H1 (cell line): ENCODE measurements at regions not wholly inside any gene's neighbourhood (a gene's known extent, or its start where the extent isn't known, plus 50 kb on each side); places are given as distances from the start of the nearest gene placed in this dataset.
A peak's percentile ranks its signal among the peaks of the same experiment; 100 is the strongest.

Experiments used
- CTCF ChIA-PET: fragments of 300-600 bp; sonication (Branson Sonifier 250); formaldehyde crosslinking; loops from one replicate; lab custom pipeline; 2021; ENCODE audit not compliant: partially characterized antibody; lab: Charles Lee
- POLR2A ChIA-PET: fragments of 300-600 bp; sonication (Branson Sonifier 250); formaldehyde crosslinking; loops from one replicate; lab custom pipeline; 2021; ENCODE audit warnings: inconsistent platforms; ENCODE audit not compliant: partially characterized antibody; lab: Charles Lee
- DNase-seq, 2 experiments: peaks; one replicate each; pipeline versions ENCODE4 v3.0.0 to v3.0.0-alpha.2; 2010 to 2022; ENCODE audit warnings: low spot score in 2 of 2, low read depth in 1 of 2, mixed read lengths in 1 of 2
- FAIRE-seq: peaks from 2 replicates; lab custom pipeline; 2011; peaks lifted over from hg19 to GRCh38; lab: Jason Lieb, UNC
- H2AFZ ChIP-seq: 2 replicates; pipeline ENCODE4 v1.8.1; 2012; ENCODE audit warnings: low read length, inconsistent platforms
- H2AK5ac ChIP-seq: 2 replicates; pipeline ENCODE4 v1.6.1; 2013; ENCODE audit warnings: low read depth, low read length
- H2BK120ac ChIP-seq: replicated peaks from 2 replicates; pipeline ENCODE3; 2013; ENCODE audit warnings: low read depth, low read length, inconsistent platforms
- H2BK12ac ChIP-seq: 2 replicates; pipeline ENCODE4 v1.6.1; 2013; ENCODE audit warnings: low read depth, low read length
- H2BK15ac ChIP-seq: 2 replicates; pipeline ENCODE4 v1.6.1; 2013; ENCODE audit warnings: low read length
- H2BK20ac ChIP-seq: 2 replicates; pipeline ENCODE4 v1.6.1; 2013; ENCODE audit warnings: low read length
- H2BK5ac ChIP-seq: 2 replicates; pipeline ENCODE4 v1.6.1; 2013; ENCODE audit warnings: low read depth, low read length
- H3K14ac ChIP-seq: 2 replicates; pipeline ENCODE4 v1.6.1; 2013; ENCODE audit warnings: inconsistent platforms; ENCODE audit not compliant: insufficient read length
- H3K18ac ChIP-seq: 2 replicates; pipeline ENCODE4 v1.6.1; 2013; ENCODE audit warnings: low read length; ENCODE audit errors: extremely low read depth
- H3K23ac ChIP-seq: 2 replicates; pipeline ENCODE4 v1.6.1; 2013; ENCODE audit warnings: inconsistent platforms; ENCODE audit not compliant: insufficient read length
- H3K23me2 ChIP-seq: 2 replicates; pipeline ENCODE4 v1.6.1; 2013; ENCODE audit warnings: low read depth, low read length
- H3K27ac ChIP-seq: 2 replicates; pipeline ENCODE4 v1.6.1; 2011; ENCODE audit warnings: low read depth, low read length, inconsistent platforms
- H3K27me3 ChIP-seq, 4 experiments: replicated peaks in 1 of 4; 1 replicate in 1 of 4; 2 replicates in 3 of 4; pipeline versions ENCODE4 v1.6.1 to v1.8.1; 2011 to 2013; ENCODE audit warnings: low read length in 3 of 4, mild to moderate bottlenecking in 3 of 4, inconsistent platforms in 2 of 4, mixed read lengths in 2 of 4, moderate library complexity in 1 of 4; ENCODE audit not compliant: control insufficient read depth in 3 of 4, insufficient read depth in 3 of 4; ENCODE audit errors: extremely low read depth in 1 of 4
- H3K36me3 ChIP-seq, 4 experiments: 2 replicates each; pipeline versions ENCODE4 v1.6.1 to v1.8.1; 2011 to 2013; ENCODE audit warnings: mild to moderate bottlenecking in 4 of 4, low read length in 3 of 4, moderate library complexity in 2 of 4, control low read depth in 1 of 4, inconsistent platforms in 1 of 4; ENCODE audit not compliant: insufficient read depth in 4 of 4, control insufficient read depth in 2 of 4
- H3K4ac ChIP-seq: replicated peaks from 2 replicates; pipeline ENCODE3; 2013; ENCODE audit warnings: low read length, low read depth, mixed read lengths, inconsistent platforms; ENCODE audit not compliant: insufficient read length
- H3K4me1 ChIP-seq, 4 experiments: replicated peaks in 1 of 4; 1 replicate in 1 of 4; 2 replicates in 3 of 4; pipeline versions ENCODE4 v1.6.1 to v1.8.1; 2011 to 2013; ENCODE audit warnings: low read length in 3 of 4, inconsistent platforms in 2 of 4, mixed read lengths in 1 of 4; ENCODE audit not compliant: insufficient read depth in 4 of 4, control insufficient read depth in 3 of 4
- H3K4me2 ChIP-seq, 2 experiments: 2 replicates each; pipeline versions ENCODE4 v1.6.1 to v1.8.1; 2011 to 2013; ENCODE audit warnings: low read depth in 2 of 2, low read length in 2 of 2, control low read depth in 1 of 2, inconsistent platforms in 1 of 2, mild to moderate bottlenecking in 1 of 2; ENCODE audit not compliant: insufficient read depth in 1 of 2
- H3K4me3 ChIP-seq, 4 experiments: fragments of 200-600, 300-600 bp in 1 of 4; sonication (generic), shearing (Covaris generic), sonication (Bioruptor Twin) in 1 of 4; 2 replicates each; pipeline versions ENCODE4 v1.5.1 to v1.8.1; 2011 to 2016; ENCODE audit warnings: low read length in 4 of 4, low read depth in 3 of 4, control low read depth in 2 of 4, inconsistent platforms in 2 of 4, mild to moderate bottlenecking in 2 of 4, mixed read lengths in 1 of 4, moderate library complexity in 1 of 4; ENCODE audit not compliant: insufficient read depth in 2 of 4; ENCODE audit errors: extremely low read depth in 1 of 4
- H3K56ac ChIP-seq: replicated peaks from 2 replicates; pipeline ENCODE3; 2013; ENCODE audit warnings: low read depth, mild to moderate bottlenecking, mixed read lengths, low read length, inconsistent platforms; ENCODE audit not compliant: insufficient read length
- H3K79me1 ChIP-seq: 2 replicates; pipeline ENCODE4 v1.6.1; 2013; ENCODE audit warnings: low read depth, low read length, control low read depth
- H3K79me2 ChIP-seq, 2 experiments: 2 replicates each; pipeline versions ENCODE4 v1.6.1 to v1.8.1; 2012 to 2013; ENCODE audit warnings: low read length in 2 of 2, mild to moderate bottlenecking in 2 of 2, inconsistent platforms in 1 of 2; ENCODE audit not compliant: insufficient read depth in 2 of 2, control insufficient read depth in 1 of 2
- H3K9ac ChIP-seq, 4 experiments: replicated peaks in 1 of 4; 1 replicate in 1 of 4; 2 replicates in 3 of 4; pipeline versions ENCODE4 v1.6.1 to v1.8.1; 2011 to 2013; ENCODE audit warnings: low read depth in 3 of 4, low read length in 3 of 4, control low read depth in 2 of 4, mild to moderate bottlenecking in 2 of 4, moderate library complexity in 2 of 4, inconsistent platforms in 1 of 4; ENCODE audit errors: extremely low read depth in 1 of 4
- H3K9me3 ChIP-seq, 2 experiments: 2 replicates each; pipeline versions ENCODE4 v1.6.1 to v1.8.1; 2012 to 2013; ENCODE audit warnings: mild to moderate bottlenecking in 2 of 2, moderate library complexity in 2 of 2, control low read depth in 1 of 2, inconsistent platforms in 1 of 2, low read depth in 1 of 2, low read length in 1 of 2, mixed read lengths in 1 of 2; ENCODE audit not compliant: insufficient read depth in 2 of 2
- H4K20me1 ChIP-seq, 2 experiments: replicated peaks in 1 of 2; 2 replicates each; pipeline versions ENCODE3 to v1.8.1; 2011 to 2013; ENCODE audit warnings: inconsistent platforms in 2 of 2, low read length in 2 of 2, mild to moderate bottlenecking in 1 of 2; ENCODE audit not compliant: insufficient read depth in 2 of 2, control insufficient read depth in 1 of 2
- H4K5ac ChIP-seq: 2 replicates; pipeline ENCODE4 v1.6.1; 2013; ENCODE audit warnings: low read length, low read depth, mixed read lengths, inconsistent platforms; ENCODE audit not compliant: insufficient read length
- H4K8ac ChIP-seq: 2 replicates; pipeline ENCODE4 v1.8.0; 2013; ENCODE audit warnings: mild to moderate bottlenecking, moderate library complexity, low read length, inconsistent platforms; ENCODE audit not compliant: insufficient read depth; ENCODE audit errors: extremely low read depth
- H4K91ac ChIP-seq: replicated peaks from 2 replicates; pipeline ENCODE3; 2013; ENCODE audit warnings: low read length, mixed read lengths, inconsistent platforms; ENCODE audit not compliant: insufficient read length
- RFX5 ChIP-seq: IDR thresholded peaks from 2 replicates; pipeline ENCODE4 v1.6.1; 2011; ENCODE audit warnings: low read depth, low read length, improper control_type of control experiment, borderline replicate concordance
- RXRA ChIP-seq: IDR thresholded peaks from 2 replicates; pipeline ENCODE4 v1.6.1; 2011; ENCODE audit warnings: low read depth, mild to moderate bottlenecking, low read length, moderate library complexity; ENCODE audit not compliant: insufficient read depth
- TEAD4 ChIP-seq: IDR thresholded peaks from 2 replicates; pipeline ENCODE4 v1.6.1; 2012; ENCODE audit warnings: low read depth, low read length, inconsistent platforms, mixed read lengths
- WGBS, 2 experiments: shearing (Covaris generic) in 1 of 2; methylation state at CpG; one replicate each; pipeline versions ENCODE4 v1.1.6 to v1.1.7; 2013 to 2015; ENCODE audit warnings: low lambda C conversion rate in 2 of 2, mixed read lengths in 2 of 2, inconsistent platforms in 1 of 2, low coverage in 1 of 2, missing lambda C conversion rate in 1 of 2; ENCODE audit not compliant: insufficient replicate concordance in 2 of 2, insufficient coverage in 1 of 2, insufficient read length in 1 of 2; ENCODE audit errors: extremely low coverage in 1 of 2, missing lambda C conversion rate in 1 of 2; 5-methylcytosine and 5-hydroxymethylcytosine counted together

DNA sequence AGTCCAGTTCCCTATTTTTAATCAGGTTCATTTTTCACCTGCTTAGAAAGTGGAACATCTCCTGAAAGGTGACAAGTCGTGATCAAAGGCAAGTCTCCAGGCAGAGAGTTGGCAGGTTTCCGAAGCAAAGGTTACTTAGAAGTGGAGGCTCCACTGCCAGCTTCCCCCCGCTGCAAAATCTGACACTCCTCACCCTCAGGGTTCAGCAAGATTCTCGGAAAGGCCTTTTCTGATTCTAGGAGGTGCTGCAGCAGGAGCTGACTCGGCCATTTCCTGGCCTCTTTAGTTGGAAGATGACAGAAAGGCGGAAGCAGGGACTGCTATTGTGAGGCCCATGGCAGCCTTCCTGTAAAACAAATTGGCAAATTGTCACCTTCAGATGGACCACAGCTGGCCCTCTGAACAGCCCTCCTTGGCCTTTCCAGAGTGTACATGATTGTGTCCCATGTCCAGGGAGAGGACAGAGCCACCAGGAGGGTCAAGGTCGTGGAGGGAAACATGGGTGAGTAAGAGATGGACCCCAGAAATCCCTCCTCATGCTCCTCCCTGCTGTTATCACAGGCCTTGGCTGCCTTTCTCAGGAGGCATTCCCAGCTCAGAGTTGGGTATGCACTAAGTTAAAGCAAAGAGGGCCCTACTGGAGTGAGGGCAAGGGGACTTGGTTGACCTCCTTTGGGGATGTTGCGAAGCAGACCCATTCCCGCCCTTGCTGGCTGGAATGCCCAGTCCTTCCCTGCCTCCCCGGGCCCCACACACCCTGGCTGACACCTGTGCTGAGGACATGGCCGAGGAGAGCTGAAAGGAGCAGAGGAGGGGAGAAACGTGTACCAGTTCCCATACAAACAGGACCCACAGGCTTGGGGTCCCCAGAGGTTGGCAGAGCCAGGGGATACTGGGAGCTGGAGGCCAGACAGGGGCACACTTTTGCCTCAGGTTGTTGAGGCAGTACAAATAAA lies 115.5 kb upstream of the IRF2BP2 start:
- Histone ChIP-seq H3K9me3 (no peaks in the 10 kb centered on the region), H3K27ac (no peak overlapping the region), H3K56ac (no peak overlapping the region), H3K4me1 (peaks cover 13 to 33% (median 21%) of the 10 kb centered on the region in 4 experiments), H3K27me3 (no peaks in the 10 kb centered on the region; a peak in 2 of 7 replicates), H3K23ac (no peak overlapping the region), H2BK5ac (peak overlapping the region; percentile 72), H4K20me1 (no peaks in the 10 kb centered on the region), H3K9ac (no peak overlapping the region; a peak in 2 of 7 replicates), H3K4me2 (peak overlapping the region in 1 of 2 experiments; percentile 48; a peak in 1 of 4 replicates), H3K23me2 (no peaks in the 10 kb centered on the region), H3K18ac (peak overlapping the region; percentile 20), H4K5ac (no peak overlapping the region), H3K79me1 (no peaks in the 10 kb centered on the region), H2BK20ac (peak overlapping the region; percentile 82; the same call in 1 of the 2 replicates), H3K36me3 (no peaks in the 10 kb centered on the region), H3K4ac (peak overlapping the region; percentile 41), H4K91ac (peak overlapping the region; percentile 20), H2BK12ac (peak overlapping the region; percentile 99), H2AFZ (peak overlapping the region; percentile 17; the same call in 1 of the 2 replicates), H3K79me2 (no peaks in the 10 kb centered on the region), H4K8ac (no peak overlapping the region), H3K4me3 (no peak overlapping the region), H2BK120ac (no peak overlapping the region), H2BK15ac (peak overlapping the region; percentile 88; the same call in 1 of the 2 replicates), H3K14ac (no peak overlapping the region), H2AK5ac (peak overlapping the region; percentile 93; the same call in 1 of the 2 replicates)
- ChIA-PET CTCF (interaction anchor here (0.9 to 1.6 kb wide), 8 partner anchors 9 to 231 kb away, joined by 3 to 7 read pairs (median 3); no protein-coding TSS in a partner anchor), POLR2A (interaction anchor here (1.2 kb wide), 2 partner anchors 109 to 114 kb away, joined by 3 to 4 read pairs; no protein-coding TSS in a partner anchor)
- no peak for FAIRE-seq
- no peak for DNase-seq
- 85% methylated on average over 11 of the region's 12 CpGs; no CpG with 5 or more reads in 1 of the 2 experiments for WGBS, 2 experiments
- no peak for TF ChIP-seq TEAD4
- TF ChIP-seq RFX5 = no peak
- no peak for TF ChIP-seq RXRA
